Mesendoderm (in vitro differentiated cells): ENCODE measurements at regions not wholly inside any gene's neighbourhood (a gene's known extent, or its start where the extent isn't known, plus 50 kb on each side); places are given as distances from the start of the nearest gene placed in this dataset.

Experiments used
- DNase-seq: peaks from one replicate; pipeline ENCODE4 v3.0.0; 2013
- H2AK5ac ChIP-seq: 2 replicates; pipeline ENCODE4 v1.6.1; 2013; ENCODE audit warnings: low read length, inconsistent platforms
- H2BK120ac ChIP-seq: 2 replicates; pipeline ENCODE4 v1.6.1; 2013; ENCODE audit warnings: low read depth, mild to moderate bottlenecking, low read length, moderate library complexity, mixed read lengths
- H2BK15ac ChIP-seq: replicated peaks from 2 replicates; pipeline ENCODE4 v1.6.1; 2013; ENCODE audit warnings: low read depth, mild to moderate bottlenecking, moderate library complexity
- H2BK5ac ChIP-seq: 2 replicates; pipeline ENCODE4 v1.6.1; 2013; ENCODE audit warnings: low read length, inconsistent platforms
- H3K18ac ChIP-seq: 2 replicates; pipeline ENCODE4 v1.6.1; 2013; ENCODE audit warnings: mild to moderate bottlenecking, low read length, mixed read lengths
- H3K23ac ChIP-seq: one replicate; pipeline ENCODE4 v1.6.1; 2013; ENCODE audit warnings: low read length
- H3K27ac ChIP-seq: 2 replicates; pipeline ENCODE4 v1.5.1; 2013; ENCODE audit warnings: low read depth, mild to moderate bottlenecking, inconsistent platforms, low read length, moderate library complexity
- H3K27me3 ChIP-seq: 2 replicates; pipeline ENCODE4 v1.6.1; 2013; ENCODE audit warnings: low read length, control low read depth, mild to moderate bottlenecking, inconsistent platforms; ENCODE audit not compliant: insufficient read depth, poor library complexity
- H3K36me3 ChIP-seq: 2 replicates; pipeline ENCODE4 v1.6.1; 2013; ENCODE audit warnings: low read length, inconsistent platforms; ENCODE audit not compliant: control insufficient read depth, insufficient read depth
- H3K4ac ChIP-seq: one replicate; pipeline ENCODE4 v1.6.1; 2013; ENCODE audit warnings: low read depth, mild to moderate bottlenecking, low read length, moderate library complexity
- H3K4me1 ChIP-seq: 2 replicates; pipeline ENCODE4 v1.6.1; 2013; ENCODE audit warnings: low read depth, low read length, inconsistent platforms; ENCODE audit not compliant: control insufficient read depth
- H3K4me2 ChIP-seq: 2 replicates; pipeline ENCODE4 v1.6.1; 2013; ENCODE audit warnings: low read length
- H3K4me3 ChIP-seq: 2 replicates; pipeline ENCODE4 v1.5.1; 2013; ENCODE audit warnings: mild to moderate bottlenecking, low read length
- H3K56ac ChIP-seq: one replicate; pipeline ENCODE4 v1.6.1; 2013; ENCODE audit warnings: low read length
- H3K79me1 ChIP-seq: 2 replicates; pipeline ENCODE4 v1.6.1; 2013; ENCODE audit warnings: low read length, inconsistent platforms
- H3K79me2 ChIP-seq: 2 replicates; pipeline ENCODE4 v1.6.1; 2013; ENCODE audit warnings: mild to moderate bottlenecking, low read length; ENCODE audit not compliant: control insufficient read depth, insufficient read depth
- H3K9ac ChIP-seq: 2 replicates; pipeline ENCODE4 v1.6.1; 2013; ENCODE audit warnings: low read length, inconsistent platforms
- H4K5ac ChIP-seq: one replicate; pipeline ENCODE4 v1.6.1; 2013; ENCODE audit warnings: low read length
- H4K8ac ChIP-seq: one replicate; pipeline ENCODE4 v1.6.1; 2013; ENCODE audit warnings: low read depth, mild to moderate bottlenecking, control low read depth, low read length, moderate library complexity
- WGBS: extraction: QIAGEN DNeasy Blood & Tissue Kit; methylation state at CpG from one replicate; pipeline ENCODE4 v1.1.7; 2013; ENCODE audit warnings: low lambda C conversion rate, missing lambda C conversion rate; ENCODE audit not compliant: insufficient coverage; ENCODE audit errors: extremely low coverage; 5-methylcytosine and 5-hydroxymethylcytosine counted together

DNA sequence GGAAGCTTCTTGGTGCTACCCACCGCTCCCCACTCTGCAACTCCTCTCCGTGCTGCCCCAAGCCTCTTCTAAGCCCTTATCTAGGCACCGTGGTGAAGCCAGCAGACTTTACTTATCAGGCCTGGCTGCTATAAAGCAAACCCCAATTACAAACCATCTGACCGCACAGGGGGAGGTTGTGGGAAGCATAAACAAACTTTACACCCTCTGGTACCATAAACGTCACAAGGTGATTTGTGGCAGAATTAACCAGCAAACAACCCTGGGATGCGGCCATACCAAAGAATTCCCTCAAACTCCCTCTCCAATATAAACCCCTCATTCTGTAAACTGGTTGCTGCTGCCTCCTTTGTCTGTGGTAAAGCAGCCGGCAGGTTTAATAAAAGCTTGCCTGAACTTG, 55.2 kb downstream of the MAGEC2 start:
- Histone ChIP-seq H3K4me1 (no peaks in the 10 kb centered on the region), H3K23ac (no peak overlapping the region), H3K18ac (no peak overlapping the region), H4K8ac (no peak overlapping the region), H3K9ac (no peak overlapping the region), H2BK5ac (no peak overlapping the region), H3K4me2 (no peak overlapping the region), H3K27me3 (no peaks in the 10 kb centered on the region), H2BK15ac (no peak overlapping the region), H3K27ac (no peak overlapping the region), H3K79me1 (no peaks in the 10 kb centered on the region), H2BK120ac (no peak overlapping the region), H3K36me3 (no peaks in the 10 kb centered on the region), H3K4me3 (no peak overlapping the region), H4K5ac (no peak overlapping the region), H3K56ac (no peak overlapping the region), H2AK5ac (no peak overlapping the region), H3K4ac (no peak overlapping the region), H3K79me2 (no peaks in the 10 kb centered on the region)
- DNase-seq: no peak
- no CpG with 5 or more reads among the region's 7 CpGs for WGBS

- Histone ChIP-seq H3K79me1 (no peaks in the 10 kb centered on the region), H3K4me3 (no peak overlapping the region), H2BK120ac (no peak overlapping the region), H3K18ac (no peak overlapping the region), H3K9ac (no peak overlapping the region), H3K23ac (no peak overlapping the region), H2BK15ac (no peak overlapping the region), H2BK5ac (no peak overlapping the region), H3K36me3 (no peaks in the 10 kb centered on the region), H3K79me2 (no peaks in the 10 kb centered on the region), H3K4me1 (no peaks in the 10 kb centered on the region), H3K27me3 (no peaks in the 10 kb centered on the region), H4K8ac (no peak overlapping the region), H3K4me2 (no peak overlapping the region), H3K4ac (no peak overlapping the region), H3K56ac (no peak overlapping the region), H3K27ac (no peak overlapping the region), H4K5ac (no peak overlapping the region), H2AK5ac (no peak overlapping the region)
- WGBS: no CpG with 5 or more reads among the region's 2 CpGs
- DNase-seq: peak; percentile 0
Measured at GRCh38 chrX:142134533-142134932, 70.6 kb downstream of the MAGEC2 start.

- Histone ChIP-seq H3K4me3 (no peak overlapping the region), H3K79me2 (no peaks in the 10 kb centered on the region), H3K9ac (no peak overlapping the region), H2BK5ac (no peak overlapping the region), H3K27ac (no peak overlapping the region), H2AK5ac (no peak overlapping the region), H3K4me2 (no peak overlapping the region), H3K27me3 (no peaks in the 10 kb centered on the region), H2BK120ac (no peak overlapping the region), H3K4me1 (no peaks in the 10 kb centered on the region), H4K5ac (no peak overlapping the region), H3K79me1 (no peaks in the 10 kb centered on the region), H3K36me3 (no peaks in the 10 kb centered on the region), H3K18ac (no peak overlapping the region), H3K4ac (no peak overlapping the region), H3K56ac (no peak overlapping the region), H3K23ac (no peak overlapping the region), H2BK15ac (no peak overlapping the region), H4K8ac (no peak overlapping the region)
- WGBS: no CpG with 5 or more reads among the region's 1 CpG
- no peak for DNase-seq
Measured at GRCh38 chrX:142096253-142096652, 108.8 kb downstream of the MAGEC2 start.

GRCh38 chrX:142095651-142096245, 109.3 kb downstream of the MAGEC2 start:
- H3K23ac ChIP-seq: no peak overlapping the region
- no peak overlapping the region for H2AK5ac ChIP-seq
- H2BK5ac ChIP-seq: no peak overlapping the region
- no CpG with 5 or more reads among the region's 5 CpGs for WGBS
- H2BK120ac ChIP-seq: no peak overlapping the region
- no peak overlapping the region for H3K9ac ChIP-seq
- H3K4me1 ChIP-seq: no peaks in the 10 kb centered on the region
- no peak overlapping the region for H2BK15ac ChIP-seq
- no peak overlapping the region for H4K5ac ChIP-seq
- no peak overlapping the region for H3K4ac ChIP-seq
- no peak overlapping the region for H4K8ac ChIP-seq
- no peak overlapping the region for H3K4me3 ChIP-seq
- no peak overlapping the region for H3K18ac ChIP-seq
- H3K4me2 ChIP-seq: no peak overlapping the region
- H3K79me2 ChIP-seq: no peaks in the 10 kb centered on the region
- no peaks in the 10 kb centered on the region for H3K79me1 ChIP-seq
- no peak overlapping the region for H3K56ac ChIP-seq
- DNase-seq: no peak
- H3K36me3 ChIP-seq: no peaks in the 10 kb centered on the region
- no peak overlapping the region for H3K27ac ChIP-seq
- H3K27me3 ChIP-seq: no peaks in the 10 kb centered on the region

GRCh38 chrX:142089193-142089592, 115.9 kb downstream of the MAGEC2 start:
- Histone ChIP-seq H2BK120ac (no peak overlapping the region), H3K4ac (no peak overlapping the region), H2BK5ac (no peak overlapping the region), H3K23ac (no peak overlapping the region), H3K4me1 (no peaks in the 10 kb centered on the region), H2AK5ac (no peak overlapping the region), H3K56ac (no peak overlapping the region), H3K4me3 (no peak overlapping the region), H3K27me3 (no peaks in the 10 kb centered on the region), H2BK15ac (no peak overlapping the region), H4K8ac (no peak overlapping the region), H3K4me2 (no peak overlapping the region), H3K27ac (no peak overlapping the region), H3K79me1 (no peaks in the 10 kb centered on the region), H4K5ac (no peak overlapping the region), H3K36me3 (no peaks in the 10 kb centered on the region), H3K9ac (no peak overlapping the region), H3K18ac (no peak overlapping the region), H3K79me2 (no peaks in the 10 kb centered on the region)
- peak; percentile 11 for DNase-seq
- no CpG with 5 or more reads among the region's 1 CpG for WGBS

GRCh38 chrX:142084611-142085010, 120.5 kb downstream of the MAGEC2 start:
- Histone ChIP-seq H2BK5ac (no peak overlapping the region), H3K36me3 (no peaks in the 10 kb centered on the region), H3K4ac (no peak overlapping the region), H2AK5ac (no peak overlapping the region), H3K4me1 (no peaks in the 10 kb centered on the region), H3K56ac (no peak overlapping the region), H3K18ac (no peak overlapping the region), H3K79me2 (no peaks in the 10 kb centered on the region), H3K9ac (no peak overlapping the region), H2BK120ac (no peak overlapping the region), H3K23ac (no peak overlapping the region), H4K8ac (no peak overlapping the region), H3K4me3 (no peak overlapping the region), H3K79me1 (no peaks in the 10 kb centered on the region), H3K4me2 (no peak overlapping the region), H3K27me3 (no peaks in the 10 kb centered on the region), H3K27ac (no peak overlapping the region), H4K5ac (no peak overlapping the region), H2BK15ac (no peak overlapping the region)
- WGBS: no CpG with 5 or more reads among the region's 1 CpG
- no peak for DNase-seq
